ENCODE measurements at regions not wholly inside any gene's neighbourhood (a gene's known extent, or its start where the extent isn't known, plus 50 kb on each side); places are given as distances from the start of the nearest gene placed in this dataset.

DNA sequence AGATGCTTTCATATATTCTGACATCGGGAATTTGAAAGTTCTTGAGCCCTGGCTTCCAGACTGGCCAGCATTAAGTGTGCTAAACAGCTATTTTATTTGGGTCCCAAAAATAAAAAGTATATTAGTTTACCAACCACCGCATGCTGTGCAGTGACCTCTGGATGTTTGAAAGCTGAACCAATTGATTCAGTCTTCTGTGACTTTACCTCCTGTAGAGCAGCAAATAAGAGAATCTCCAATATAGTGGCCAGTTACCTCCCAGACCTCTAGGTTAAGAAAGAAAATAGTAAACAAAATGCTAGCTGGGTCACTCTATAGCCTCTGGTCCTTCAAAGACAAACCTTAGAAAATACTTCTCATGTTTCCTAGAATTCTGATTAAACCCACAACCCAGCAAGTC lies 424.6 kb upstream of the NFE2L3 start:
- TF ChIP-seq CTCF (conservative IDR thresholded peaks at IDR 0.05; ENCODE audit: low read length), result no peak
- no peak for TF ChIP-seq EZH2phosphoT487 (IDR thresholded peaks at IDR 0.05; ENCODE audit: borderline replicate concordance, low read depth, low read length)

All from OCI-LY7 (cell line).